Suprapubic skin (tissue), 4 donors: ENCODE measurements at regions not wholly inside any gene's neighbourhood (a gene's known extent, or its start where the extent isn't known, plus 50 kb on each side); places are given as distances from the start of the nearest gene placed in this dataset.

Experiments used
- DNase-seq, 2 donors: peaks; one replicate each; pipeline ENCODE4 v3.0.0-alpha.2; 2019; ENCODE audit warnings: low spot score in 2 of 2
- H3K27ac ChIP-seq: fragments of 200-600 bp; sonication (generic); one replicate; pipeline ENCODE4 v1.5.1; 2019
- H3K27me3 ChIP-seq: fragments of 200-600 bp; sonication (generic); one replicate; pipeline ENCODE4 v1.5.1; 2019
- H3K36me3 ChIP-seq: fragments of 200-600 bp; sonication (generic); one replicate; pipeline ENCODE4 v1.5.1; 2019
- H3K4me1 ChIP-seq: fragments of 200-600 bp; sonication (generic); one replicate; pipeline ENCODE4 v1.5.1; 2019
- H3K4me3 ChIP-seq: fragments of 200-600 bp; sonication (generic); one replicate; pipeline ENCODE4 v1.5.1; 2019; ENCODE audit warnings: mild to moderate bottlenecking
- H3K9me3 ChIP-seq: fragments of 200-600 bp; sonication (generic); one replicate; pipeline ENCODE4 v1.5.1; 2019
- CTCF ChIP-seq, 2 donors: fragments of 200-600 bp in 1 of 2; fragments of 450-650 bp in 1 of 2; sonication (generic) in 1 of 2; IDR thresholded peaks; one replicate each; pipeline ENCODE4 v1.5.1; 2016 to 2019; ENCODE audit warnings: antibody characterized with exemption in 2 of 2, mild to moderate bottlenecking in 1 of 2, moderate library complexity in 1 of 2
- EP300 ChIP-seq: sonication (generic); formaldehyde crosslinking; IDR thresholded peaks from one replicate; pipeline ENCODE4 v1.6.1; 2017; ENCODE audit warnings: antibody characterized with exemption
- POLR2A ChIP-seq, 2 donors: fragments of 450-650 bp; IDR thresholded peaks; one replicate each; pipeline ENCODE4 v1.6.1; 2017; ENCODE audit warnings: antibody characterized with exemption in 2 of 2, mild to moderate bottlenecking in 2 of 2, moderate library complexity in 2 of 2
- POLR2AphosphoS5 ChIP-seq, 3 donors: sonication (generic); formaldehyde crosslinking; IDR thresholded peaks; one replicate each; pipeline ENCODE4 v1.6.1; 2017; ENCODE audit warnings: antibody characterized with exemption in 3 of 3
- WGBS: methylation state at CpG from one replicate; pipeline ENCODE4 v1.1.5; 2018; 5-methylcytosine and 5-hydroxymethylcytosine counted together

GRCh38 chr2:7766978-7767565 lies 849.9 kb downstream of the RNF144A start:
- no peaks in the 10 kb centered on the region for H3K36me3 ChIP-seq
- DNase-seq, result no peak
- no peak overlapping the region for H3K27ac ChIP-seq
- H3K4me1 ChIP-seq, result no peaks in the 10 kb centered on the region
- H3K27me3 ChIP-seq, result no peaks in the 10 kb centered on the region
- 91% methylated on average over 23 of the region's 26 CpGs for WGBS
- TF ChIP-seq POLR2AphosphoS5 (IDR thresholded peaks at IDR 0.05), result no peak
- no peak for TF ChIP-seq POLR2A (IDR thresholded peaks at IDR 0.05)
- TF ChIP-seq EP300, result no peak
- no peak for TF ChIP-seq CTCF (IDR thresholded peaks at IDR 0.05)
- no peaks in the 10 kb centered on the region for H3K9me3 ChIP-seq
- no peak overlapping the region for H3K4me3 ChIP-seq

- Histone ChIP-seq H3K4me3 (no peak overlapping the region), H3K9me3 (no peaks in the 10 kb centered on the region), H3K36me3 (no peaks in the 10 kb centered on the region), H3K27ac (no peak overlapping the region), H3K4me1 (no peaks in the 10 kb centered on the region), H3K27me3 (no peaks in the 10 kb centered on the region)
- no peak for DNase-seq
- 94% methylated on average over 4 of the region's 4 CpGs for WGBS
- no peak for TF ChIP-seq CTCF (IDR thresholded peaks at IDR 0.05)
- TF ChIP-seq POLR2AphosphoS5 (IDR thresholded peaks at IDR 0.05), result no peak
- no peak for TF ChIP-seq POLR2A (IDR thresholded peaks at IDR 0.05)
- no peak for TF ChIP-seq EP300
These were observed 850.7 kb downstream of the RNF144A start for GRCh38 chr2:7767902-7768301.

GRCh38 chr2:7771781-7772180 lies 854.6 kb downstream of the RNF144A start:
- H3K4me1 ChIP-seq, result peaks cover 5% of the 10 kb centered on the region
- DNase-seq, result no peak
- no peaks in the 10 kb centered on the region for H3K36me3 ChIP-seq
- WGBS, result 83% methylated on average over 5 of the region's 5 CpGs
- no peaks in the 10 kb centered on the region for H3K9me3 ChIP-seq
- no peak overlapping the region for H3K27ac ChIP-seq
- TF ChIP-seq CTCF (IDR thresholded peaks at IDR 0.05), result no peak
- TF ChIP-seq POLR2A (IDR thresholded peaks at IDR 0.05), result no peak
- no peak for TF ChIP-seq EP300
- TF ChIP-seq POLR2AphosphoS5 (IDR thresholded peaks at IDR 0.05), result no peak
- H3K27me3 ChIP-seq, result no peaks in the 10 kb centered on the region
- no peak overlapping the region for H3K4me3 ChIP-seq

GRCh38 chr2:7773362-7774360 lies 856.4 kb downstream of the RNF144A start:
- no peaks in the 10 kb centered on the region for H3K9me3 ChIP-seq
- H3K4me1 ChIP-seq, result peaks cover 5% of the 10 kb centered on the region
- TF ChIP-seq EP300 (no peak), CTCF (IDR thresholded peaks at IDR 0.05) (no peak), POLR2A (IDR thresholded peaks at IDR 0.05) (no peak)
- H3K36me3 ChIP-seq, result no peaks in the 10 kb centered on the region
- peak overlapping the region; percentile 12 for H3K27ac ChIP-seq
- no peak for DNase-seq
- no peak overlapping the region for H3K4me3 ChIP-seq
- no peaks in the 10 kb centered on the region for H3K27me3 ChIP-seq
- 58% methylated on average over 12 of the region's 12 CpGs for WGBS

GRCh38 chr2:7774481-7774880 lies 857.3 kb downstream of the RNF144A start:
- 82% methylated on average over 3 of the region's 3 CpGs for WGBS
- TF ChIP-seq POLR2AphosphoS5 (IDR thresholded peaks at IDR 0.05) (no peak), POLR2A (IDR thresholded peaks at IDR 0.05) (no peak), EP300 (no peak), CTCF (IDR thresholded peaks at IDR 0.05) (no peak)
- Histone ChIP-seq H3K9me3 (no peaks in the 10 kb centered on the region), H3K4me3 (no peak overlapping the region), H3K36me3 (no peaks in the 10 kb centered on the region), H3K27me3 (no peaks in the 10 kb centered on the region), H3K27ac (no peak overlapping the region), H3K4me1 (peaks cover 5% of the 10 kb centered on the region)
- DNase-seq, result no peak
